ENCODE measurements at regions not wholly inside any gene's neighbourhood (a gene's known extent, or its start where the extent isn't known, plus 50 kb on each side); places are given as distances from the start of the nearest gene placed in this dataset.

GRCh38 chr6:126227833-126228702, 111.8 kb upstream of the CENPW start:
- Mint-ChIP-seq H3K27ac (no peak overlapping the region), H3K4me1 (no peaks in the 10 kb centered on the region), H3K27me3 (ENCODE audit: low read depth in 3 of 3) (peaks cover 0 to 1% (median 0%) of the 10 kb centered on the region in 3 donors), H3K9me3 (peaks cover 0 to 6% (median 3%) of the 10 kb centered on the region in 7 donors), H3K4me3 (no peak overlapping the region), H3K36me3 (no peaks in the 10 kb centered on the region)
- 91% methylated on average over 3 of the region's 11 CpGs for WGBS (ENCODE audit: insufficient coverage)
- H3K4me3 ChIP-seq (replicated peaks in 1 of 3; ENCODE audit: low read depth in 2 of 3, low read length in 3 of 3) = no peak overlapping the region
- intact Hi-C loops (cut with micrococcal nuclease) = no loop called here
- peaks cover 0 to 10% of the 10 kb centered on the region in 2 donors for H3K9me3 ChIP-seq (replicated peaks in 1 of 2; ENCODE audit: control insufficient read depth in 1 of 2, insufficient read depth in 1 of 2, low read length in 2 of 2)
- no peaks in the 10 kb centered on the region for H4K20me1 ChIP-seq (ENCODE audit: insufficient read depth, low read length)
- no peak overlapping the region for H3K9ac ChIP-seq (ENCODE audit: insufficient read depth, low read length, poor library complexity, severe bottlenecking)
- DNase-seq = no peak
- H3K36me3 ChIP-seq (replicated peaks in 1 of 2; ENCODE audit: control insufficient read depth in 1 of 2, insufficient read depth in 2 of 2, low read length in 2 of 2) = no peaks in the 10 kb centered on the region
- H2AFZ ChIP-seq (ENCODE audit: insufficient read depth, low read depth, low read length, poor library complexity, severe bottlenecking) = no peak overlapping the region
- H3K79me2 ChIP-seq (ENCODE audit: insufficient read depth, low read length) = no peaks in the 10 kb centered on the region
- no peaks in the 10 kb centered on the region for H3K4me1 ChIP-seq (ENCODE audit: control insufficient read depth in 1 of 2, insufficient read depth in 2 of 2, low read length in 2 of 2)
- H3K27ac ChIP-seq (ENCODE audit: low read depth in 1 of 2, low read length in 2 of 2) = no peak overlapping the region
- TF ChIP-seq, protein P1, sequence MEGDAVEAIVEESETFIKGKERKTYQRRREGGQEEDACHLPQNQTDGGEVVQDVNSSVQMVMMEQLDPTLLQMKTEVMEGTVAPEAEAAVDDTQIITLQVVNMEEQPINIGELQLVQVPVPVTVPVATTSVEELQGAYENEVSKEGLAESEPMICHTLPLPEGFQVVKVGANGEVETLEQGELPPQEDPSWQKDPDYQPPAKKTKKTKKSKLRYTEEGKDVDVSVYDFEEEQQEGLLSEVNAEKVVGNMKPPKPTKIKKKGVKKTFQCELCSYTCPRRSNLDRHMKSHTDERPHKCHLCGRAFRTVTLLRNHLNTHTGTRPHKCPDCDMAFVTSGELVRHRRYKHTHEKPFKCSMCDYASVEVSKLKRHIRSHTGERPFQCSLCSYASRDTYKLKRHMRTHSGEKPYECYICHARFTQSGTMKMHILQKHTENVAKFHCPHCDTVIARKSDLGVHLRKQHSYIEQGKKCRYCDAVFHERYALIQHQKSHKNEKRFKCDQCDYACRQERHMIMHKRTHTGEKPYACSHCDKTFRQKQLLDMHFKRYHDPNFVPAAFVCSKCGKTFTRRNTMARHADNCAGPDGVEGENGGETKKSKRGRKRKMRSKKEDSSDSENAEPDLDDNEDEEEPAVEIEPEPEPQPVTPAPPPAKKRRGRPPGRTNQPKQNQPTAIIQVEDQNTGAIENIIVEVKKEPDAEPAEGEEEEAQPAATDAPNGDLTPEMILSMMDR (IDR thresholded peaks at IDR 0.05) = no peak
- H3K4me2 ChIP-seq (replicated peaks; ENCODE audit: extremely low read depth, low read length, poor library complexity, severe bottlenecking) = no peak overlapping the region
- H3K27me3 ChIP-seq (ENCODE audit: control insufficient read depth in 2 of 2, insufficient read depth in 2 of 2, low read length in 2 of 2) = no peaks in the 10 kb centered on the region

GRCh38 chr6:126232671-126233070, 107.2 kb upstream of the CENPW start:
- Histone ChIP-seq H2AFZ (ENCODE audit: insufficient read depth, low read depth, low read length, poor library complexity, severe bottlenecking) (no peak overlapping the region), H3K9me3 (replicated peaks in 1 of 2; ENCODE audit: control insufficient read depth in 1 of 2, insufficient read depth in 1 of 2, low read length in 2 of 2) (no peaks in the 10 kb centered on the region), H3K4me3 (replicated peaks in 1 of 3; ENCODE audit: low read depth in 2 of 3, low read length in 3 of 3) (no peak overlapping the region), H3K79me2 (ENCODE audit: insufficient read depth, low read length) (no peaks in the 10 kb centered on the region), H3K36me3 (replicated peaks in 1 of 2; ENCODE audit: control insufficient read depth in 1 of 2, insufficient read depth in 2 of 2, low read length in 2 of 2) (no peaks in the 10 kb centered on the region), H3K27me3 (ENCODE audit: control insufficient read depth in 2 of 2, insufficient read depth in 2 of 2, low read length in 2 of 2) (no peaks in the 10 kb centered on the region), H4K20me1 (ENCODE audit: insufficient read depth, low read length) (no peaks in the 10 kb centered on the region), H3K4me2 (replicated peaks; ENCODE audit: extremely low read depth, low read length, poor library complexity, severe bottlenecking) (no peak overlapping the region), H3K9ac (ENCODE audit: insufficient read depth, low read length, poor library complexity, severe bottlenecking) (no peak overlapping the region), H3K4me1 (ENCODE audit: control insufficient read depth in 1 of 2, insufficient read depth in 2 of 2, low read length in 2 of 2) (no peaks in the 10 kb centered on the region), H3K27ac (ENCODE audit: low read depth in 1 of 2, low read length in 2 of 2) (no peak overlapping the region)
- 60% methylated on average over 1 of the region's 2 CpGs for WGBS (ENCODE audit: insufficient coverage)
- Mint-ChIP-seq H3K27ac (no peak overlapping the region), H3K27me3 (ENCODE audit: low read depth in 3 of 3) (no peaks in the 10 kb centered on the region), H3K4me1 (no peaks in the 10 kb centered on the region), H3K36me3 (no peaks in the 10 kb centered on the region), H3K4me3 (no peak overlapping the region), H3K9me3 (peaks cover 0 to 6% (median 2%) of the 10 kb centered on the region in 7 donors)
- TF ChIP-seq, protein P1 (IDR thresholded peaks at IDR 0.05) = no peak
- no peak for DNase-seq
- intact Hi-C loops (cut with micrococcal nuclease) = no loop called here
